LNCAP (cell line): ENCODE measurements at regions not wholly inside any gene's neighbourhood (a gene's known extent, or its start where the extent isn't known, plus 50 kb on each side); places are given as distances from the start of the nearest gene placed in this dataset.

Experiments
- CTCF ChIP-seq: fragments of 450-650 bp; IDR thresholded peaks from 2 replicates; pipeline ENCODE4 v1.5.1; 2017; ENCODE audit warnings: mild to moderate bottlenecking

- TF ChIP-seq CTCF = no peak
Observed at GRCh38 chr3:188062216-188062615, 91.7 kb upstream of the LPP start.

GRCh38 chr3:188064831-188065493 lies 89.0 kb upstream of the LPP start:
- TF ChIP-seq CTCF = no peak

GRCh38 chr3:188066141-188066540 lies 87.8 kb upstream of the LPP start:
- no peak for TF ChIP-seq CTCF

- TF ChIP-seq CTCF = no peak
Observed at GRCh38 chr3:188067932-188068331, 86.0 kb upstream of the LPP start.

- no peak for TF ChIP-seq CTCF
Observed at GRCh38 chr3:188068342-188068741, 85.6 kb upstream of the LPP start.

- TF ChIP-seq CTCF = no peak
Observed at GRCh38 chr3:188071636-188072035, 82.3 kb upstream of the LPP start.

GRCh38 chr3:188076176-188076575 lies 77.8 kb upstream of the LPP start:
- no peak for TF ChIP-seq CTCF
